ENCODE measurements at regions not wholly inside any gene's neighbourhood (a gene's known extent, or its start where the extent isn't known, plus 50 kb on each side); places are given as distances from the start of the nearest gene placed in this dataset.

GRCh38 chr2:12433626-12433990 is 283.1 kb upstream of the TRIB2 start:
- ATAC-seq, result no peak
- no peaks in the 10 kb centered on the region for H3K4me1 ChIP-seq (ENCODE audit: control insufficient read depth, insufficient read depth, low read length)
- intact Hi-C loops (cut with DNase I), result loop anchor here in 1 of 4 donors (10.0 kb wide), 1 partner anchor 281 kb away; the partner anchor contains the start of gene TRIB2
- H3K4me3 ChIP-seq (ENCODE audit: low read length), result no peak overlapping the region
- 97% methylated on average over 2 of the region's 2 CpGs for WGBS
- H3K9me3 ChIP-seq (ENCODE audit: control insufficient read depth, low read length), result no peaks in the 10 kb centered on the region
- no peak overlapping the region for H3K27ac ChIP-seq (ENCODE audit: low read length)
- no peak for DNase-seq
- no peaks in the 10 kb centered on the region for H3K27me3 ChIP-seq (ENCODE audit: control insufficient read depth, insufficient read depth)

- ATAC-seq (no peak), DNase-seq (no peak)
- H3K4me1 ChIP-seq (ENCODE audit: control insufficient read depth, insufficient read depth, low read length), result no peaks in the 10 kb centered on the region
- H3K4me3 ChIP-seq (ENCODE audit: low read length), result no peak overlapping the region
- intact Hi-C loops (cut with DNase I), result loop anchor here in 1 of 4 donors (10.0 kb wide), 1 partner anchor 280 kb away; the partner anchor contains the start of gene TRIB2
- no peaks in the 10 kb centered on the region for H3K27me3 ChIP-seq (ENCODE audit: control insufficient read depth, insufficient read depth)
- no peak overlapping the region for H3K27ac ChIP-seq (ENCODE audit: low read length)
- H3K9me3 ChIP-seq (ENCODE audit: control insufficient read depth, low read length), result no peaks in the 10 kb centered on the region
- WGBS, result 89% methylated on average over 9 of the region's 9 CpGs
Measured at GRCh38 chr2:12434630-12435098, 282.1 kb upstream of the TRIB2 start.

- ATAC-seq (no peak), DNase-seq (no peak)
- intact Hi-C loops (cut with DNase I), result loop anchor here in 1 of 4 donors (10.0 kb wide), 1 partner anchor 279 kb away; the partner anchor contains the start of gene TRIB2
- H3K27me3 ChIP-seq (ENCODE audit: control insufficient read depth, insufficient read depth), result no peaks in the 10 kb centered on the region
- 78% methylated on average over 9 of the region's 9 CpGs for WGBS
- no peak overlapping the region for H3K27ac ChIP-seq (ENCODE audit: low read length)
- H3K4me3 ChIP-seq (ENCODE audit: low read length), result no peak overlapping the region
- no peaks in the 10 kb centered on the region for H3K4me1 ChIP-seq (ENCODE audit: control insufficient read depth, insufficient read depth, low read length)
- H3K9me3 ChIP-seq (ENCODE audit: control insufficient read depth, low read length), result no peaks in the 10 kb centered on the region
Measured at GRCh38 chr2:12435430-12436222, 281.1 kb upstream of the TRIB2 start.

GRCh38 chr2:12436483-12436882 is 280.3 kb upstream of the TRIB2 start:
- H3K4me3 ChIP-seq (ENCODE audit: low read length), result no peak overlapping the region
- H3K4me1 ChIP-seq (ENCODE audit: control insufficient read depth, insufficient read depth, low read length), result no peaks in the 10 kb centered on the region
- no peaks in the 10 kb centered on the region for H3K27me3 ChIP-seq (ENCODE audit: control insufficient read depth, insufficient read depth)
- ATAC-seq, result no peak
- DNase-seq, result no peak
- no peaks in the 10 kb centered on the region for H3K9me3 ChIP-seq (ENCODE audit: control insufficient read depth, low read length)
- no peak overlapping the region for H3K27ac ChIP-seq (ENCODE audit: low read length)
- WGBS, result 83% methylated on average over 6 of the region's 6 CpGs
- intact Hi-C loops (cut with DNase I), result loop anchor here in 1 of 4 donors (10.0 kb wide), 1 partner anchor 278 kb away; the partner anchor contains the start of gene TRIB2

- intact Hi-C loops (cut with DNase I), result loop anchor here in 1 of 4 donors (10.0 kb wide), 1 partner anchor 278 kb away; the partner anchor contains the start of gene TRIB2
- Histone ChIP-seq H3K4me1 (ENCODE audit: control insufficient read depth, insufficient read depth, low read length) (no peaks in the 10 kb centered on the region), H3K27me3 (ENCODE audit: control insufficient read depth, insufficient read depth) (no peaks in the 10 kb centered on the region), H3K9me3 (ENCODE audit: control insufficient read depth, low read length) (no peaks in the 10 kb centered on the region), H3K27ac (ENCODE audit: low read length) (no peak overlapping the region), H3K4me3 (ENCODE audit: low read length) (no peak overlapping the region)
- no peak for DNase-seq
- no peak for ATAC-seq
- 80% methylated on average over 5 of the region's 5 CpGs for WGBS
Measured at GRCh38 chr2:12436935-12437561, 279.7 kb upstream of the TRIB2 start.

- DNase-seq, result no peak
- H3K27me3 ChIP-seq (ENCODE audit: control insufficient read depth, insufficient read depth), result no peaks in the 10 kb centered on the region
- H3K4me3 ChIP-seq (ENCODE audit: low read length), result no peak overlapping the region
- intact Hi-C loops (cut with DNase I), result no loop called here
- WGBS, result 75% methylated on average over 4 of the region's 4 CpGs
- no peak for ATAC-seq
- H3K27ac ChIP-seq (ENCODE audit: low read length), result no peak overlapping the region
- H3K4me1 ChIP-seq (ENCODE audit: control insufficient read depth, insufficient read depth, low read length), result no peaks in the 10 kb centered on the region
- H3K9me3 ChIP-seq (ENCODE audit: control insufficient read depth, low read length), result no peaks in the 10 kb centered on the region
Measured at GRCh38 chr2:12440731-12441130, 276.0 kb upstream of the TRIB2 start.

GRCh38 chr2:12441750-12442475 is 274.8 kb upstream of the TRIB2 start:
- intact Hi-C loops (cut with DNase I), result no loop called here
- Histone ChIP-seq H3K4me1 (ENCODE audit: control insufficient read depth, insufficient read depth, low read length) (no peaks in the 10 kb centered on the region), H3K27me3 (ENCODE audit: control insufficient read depth, insufficient read depth) (no peaks in the 10 kb centered on the region), H3K27ac (ENCODE audit: low read length) (no peak overlapping the region), H3K9me3 (ENCODE audit: control insufficient read depth, low read length) (no peaks in the 10 kb centered on the region), H3K4me3 (ENCODE audit: low read length) (no peak overlapping the region)
- DNase-seq (no peak), ATAC-seq (no peak)
- WGBS, result 71% methylated on average over 7 of the region's 7 CpGs

- DNase-seq (no peak), ATAC-seq (no peak)
- intact Hi-C loops (cut with DNase I), result no loop called here
- H3K4me1 ChIP-seq (ENCODE audit: control insufficient read depth, insufficient read depth, low read length), result no peaks in the 10 kb centered on the region
- H3K27ac ChIP-seq (ENCODE audit: low read length), result no peak overlapping the region
- 69% methylated on average over 2 of the region's 2 CpGs for WGBS
- H3K9me3 ChIP-seq (ENCODE audit: control insufficient read depth, low read length), result no peaks in the 10 kb centered on the region
- no peaks in the 10 kb centered on the region for H3K27me3 ChIP-seq (ENCODE audit: control insufficient read depth, insufficient read depth)
- H3K4me3 ChIP-seq (ENCODE audit: low read length), result no peak overlapping the region
Measured at GRCh38 chr2:12442476-12442847, 274.3 kb upstream of the TRIB2 start.

- Histone ChIP-seq H3K4me3 (ENCODE audit: low read length) (no peak overlapping the region), H3K4me1 (ENCODE audit: control insufficient read depth, insufficient read depth, low read length) (no peaks in the 10 kb centered on the region), H3K9me3 (ENCODE audit: control insufficient read depth, low read length) (no peaks in the 10 kb centered on the region), H3K27me3 (ENCODE audit: control insufficient read depth, insufficient read depth) (no peaks in the 10 kb centered on the region), H3K27ac (ENCODE audit: low read length) (no peak overlapping the region)
- WGBS, result 79% methylated on average over 4 of the region's 4 CpGs
- intact Hi-C loops (cut with DNase I), result no loop called here
- DNase-seq, result no peak
- no peak for ATAC-seq
Measured at GRCh38 chr2:12448846-12449505, 267.8 kb upstream of the TRIB2 start.

GRCh38 chr2:12451726-12452125 is 265.0 kb upstream of the TRIB2 start:
- Histone ChIP-seq H3K4me1 (ENCODE audit: control insufficient read depth, insufficient read depth, low read length) (peaks cover 3% of the 10 kb centered on the region), H3K27me3 (ENCODE audit: control insufficient read depth, insufficient read depth) (no peaks in the 10 kb centered on the region), H3K4me3 (ENCODE audit: low read length) (no peak overlapping the region), H3K27ac (ENCODE audit: low read length) (no peak overlapping the region), H3K9me3 (ENCODE audit: control insufficient read depth, low read length) (no peaks in the 10 kb centered on the region)
- DNase-seq (no peak), ATAC-seq (no peak)
- intact Hi-C loops (cut with DNase I), result loop anchor here in 1 of 4 donors (10.0 kb wide), 1 partner anchor 263 kb away; the partner anchor contains the start of gene TRIB2
- 24% methylated on average over 5 of the region's 5 CpGs for WGBS
